IMR-90 (cell line): ENCODE measurements at regions not wholly inside any gene's neighbourhood (a gene's known extent, or its start where the extent isn't known, plus 50 kb on each side); places are given as distances from the start of the nearest gene placed in this dataset.
A peak's percentile ranks its signal among the peaks of the same experiment; 100 is the strongest.

Experiments used
- ATAC-seq: fragments of 200-7000 bp; cut with Tn5 transposase; 2 replicates; pipeline ENCODE4 v1.9.1; 2020; ENCODE audit warnings: low read depth, mild to moderate bottlenecking, moderate library complexity
- BruUV-seq: library from RNA; stranded (reverse); fragments of 400-500 nt; replicated peaks from 2 replicates; lab custom pipeline; 2021; lab: Mats Ljungman, UMichigan
- CTCF ChIA-PET: fragments of 300-600 bp; formaldehyde crosslinking; extraction: SDS; loops from one replicate; lab custom pipeline; 2021; ENCODE audit warnings: antibody characterized with exemption; lab: Yijun Ruan, JAX
- POLR2A ChIA-PET: fragments of 300-600 bp; sonication (Branson Sonifier 250); formaldehyde crosslinking; loops from one replicate; lab custom pipeline; 2022; ENCODE audit warnings: antibody characterized with exemption; ENCODE audit not compliant: unreplicated experiment; lab: Charles Lee
- DNase-seq: peaks from one replicate; pipeline ENCODE4 v3.0.0; 2013
- H2AFZ ChIP-seq: replicated peaks from 2 replicates; pipeline ENCODE3; 2013; ENCODE audit warnings: low read length, mild to moderate bottlenecking; ENCODE audit not compliant: poor library complexity
- H2AK5ac ChIP-seq: 2 replicates; pipeline ENCODE4 v1.6.1; 2013; ENCODE audit warnings: low read depth, low read length, inconsistent platforms
- H2AK9ac ChIP-seq: replicated peaks from 2 replicates; pipeline ENCODE3; 2013; ENCODE audit warnings: mild to moderate bottlenecking, low read depth, low read length, moderate library complexity; ENCODE audit not compliant: poor library complexity
- H2BK120ac ChIP-seq: 2 replicates; pipeline ENCODE4 v1.6.1; 2013; ENCODE audit warnings: low read depth, low read length, inconsistent platforms
- H2BK15ac ChIP-seq: 3 replicates; pipeline ENCODE4 v1.6.1; 2013; ENCODE audit warnings: low read depth, low read length, inconsistent platforms
- H2BK20ac ChIP-seq: 2 replicates; pipeline ENCODE4 v1.6.1; 2013; ENCODE audit warnings: low read depth, mild to moderate bottlenecking, inconsistent platforms, low read length, moderate library complexity
- H2BK5ac ChIP-seq: 2 replicates; pipeline ENCODE4 v1.6.1; 2013; ENCODE audit warnings: mild to moderate bottlenecking, low read depth, low read length, inconsistent platforms; ENCODE audit not compliant: poor library complexity, severe bottlenecking
- H3K14ac ChIP-seq: replicated peaks from 2 replicates; pipeline ENCODE4 v1.6.1; 2013; ENCODE audit warnings: low read depth, low read length, inconsistent platforms
- H3K18ac ChIP-seq: 2 replicates; pipeline ENCODE4 v1.6.1; 2013; ENCODE audit warnings: low read depth, low read length, control low read depth
- H3K23ac ChIP-seq: 2 replicates; pipeline ENCODE4 v1.6.1; 2013; ENCODE audit warnings: low read depth, low read length, inconsistent platforms
- H3K27ac ChIP-seq: 2 replicates; pipeline ENCODE4 v1.5.1; 2013; ENCODE audit warnings: mild to moderate bottlenecking, control low read depth, low read length; ENCODE audit not compliant: insufficient read depth
- H3K27me3 ChIP-seq: 2 replicates; pipeline ENCODE4 v1.6.1; 2013; ENCODE audit warnings: low read length; ENCODE audit not compliant: control insufficient read depth, insufficient read depth
- H3K36me3 ChIP-seq: 2 replicates; pipeline ENCODE4 v1.6.1; 2013; ENCODE audit warnings: low read length, mixed read lengths; ENCODE audit not compliant: control insufficient read depth, insufficient read depth
- H3K4ac ChIP-seq: 2 replicates; pipeline ENCODE4 v1.6.1; 2013; ENCODE audit warnings: low read depth, low read length, inconsistent platforms
- H3K4me1 ChIP-seq: 2 replicates; pipeline ENCODE4 v1.6.1; 2013; ENCODE audit warnings: low read length, mixed read lengths; ENCODE audit not compliant: control insufficient read depth, insufficient read depth
- H3K4me2 ChIP-seq: 2 replicates; pipeline ENCODE4 v1.6.1; 2013; ENCODE audit warnings: low read depth, mild to moderate bottlenecking, control low read depth, low read length, moderate library complexity
- H3K4me3 ChIP-seq: 2 replicates; pipeline ENCODE4 v1.5.1; 2013; ENCODE audit warnings: low read depth, mild to moderate bottlenecking, control low read depth, low read length, moderate library complexity; ENCODE audit not compliant: insufficient read depth
- H3K56ac ChIP-seq: 2 replicates; pipeline ENCODE4 v1.6.1; 2013; ENCODE audit warnings: low read length, inconsistent platforms; ENCODE audit not compliant: insufficient read depth; ENCODE audit errors: extremely low read depth
- H3K79me1 ChIP-seq, 2 experiments: 2 replicates each; pipeline ENCODE4 v1.6.1; 2013; ENCODE audit warnings: low read length in 2 of 2, inconsistent platforms in 1 of 2, low read depth in 1 of 2
- H3K9ac ChIP-seq: 2 replicates; pipeline ENCODE4 v1.6.1; 2013; ENCODE audit warnings: low read depth, low read length, control low read depth
- H3K9me1 ChIP-seq: 2 replicates; pipeline ENCODE4 v1.6.1; 2013; ENCODE audit warnings: low read length, inconsistent platforms; ENCODE audit not compliant: insufficient read depth
- H3K9me3 ChIP-seq: 2 replicates; pipeline ENCODE4 v1.6.1; 2013; ENCODE audit warnings: low read length; ENCODE audit not compliant: control insufficient read depth, insufficient read depth
- H4K20me1 ChIP-seq: 2 replicates; pipeline ENCODE4 v1.6.1; 2013; ENCODE audit warnings: low read length, inconsistent platforms; ENCODE audit not compliant: insufficient read depth
- H4K5ac ChIP-seq: 2 replicates; pipeline ENCODE4 v1.6.1; 2013; ENCODE audit warnings: mild to moderate bottlenecking, low read depth, low read length, control low read depth
- H4K8ac ChIP-seq, 2 experiments: 2 replicates each; pipeline ENCODE4 v1.6.1; 2013; ENCODE audit warnings: low read depth in 2 of 2, low read length in 2 of 2, control low read depth in 1 of 2, inconsistent platforms in 1 of 2
- H4K91ac ChIP-seq: 2 replicates; pipeline ENCODE4 v1.6.1; 2013; ENCODE audit warnings: low read depth, low read length, inconsistent platforms; ENCODE audit not compliant: insufficient read depth
- BHLHE40 ChIP-seq: fragments of 150-350 bp; IDR thresholded peaks from 2 replicates; pipeline ENCODE4 v1.6.1; 2016; ENCODE audit warnings: mild to moderate bottlenecking, low read depth, low read length
- CTCF ChIP-seq: conservative IDR thresholded peaks from 2 replicates; pipeline ENCODE4 v1.5.1; 2012; ENCODE audit warnings: mild to moderate bottlenecking, low read depth, low read length, improper control_type of control experiment
- ELK1 ChIP-seq: fragments of 150-350 bp; IDR thresholded peaks from 2 replicates; pipeline ENCODE4 v1.6.1; 2016; ENCODE audit warnings: low read depth, mild to moderate bottlenecking, low read length, moderate library complexity, borderline replicate concordance
- MAZ ChIP-seq: IDR thresholded peaks from 2 replicates; pipeline ENCODE4 v1.6.1; 2012; ENCODE audit warnings: low read depth, mild to moderate bottlenecking, low read length, improper control_type of control experiment, moderate library complexity, borderline replicate concordance
- MXI1 ChIP-seq: IDR thresholded peaks from 2 replicates; pipeline ENCODE4 v1.6.1; 2012; ENCODE audit warnings: low read depth, mild to moderate bottlenecking, low read length, moderate library complexity, borderline replicate concordance
- RCOR1 ChIP-seq: IDR thresholded peaks from 2 replicates; pipeline ENCODE4 v1.6.1; 2012; ENCODE audit warnings: mild to moderate bottlenecking, low read length, improper control_type of control experiment; ENCODE audit not compliant: insufficient replicate concordance
- SMC3 ChIP-seq: fragments of 150-350 bp; IDR thresholded peaks from 2 replicates; pipeline ENCODE4 v1.6.1; 2016; ENCODE audit warnings: low read depth, mild to moderate bottlenecking, antibody characterized with exemption, low read length, moderate library complexity
- dilution Hi-C: fragments of 300-500 bp; cut with HindIII; formaldehyde crosslinking; loops from one replicate; pipeline ENCODE4 v1.14.3; 2018; ENCODE audit warnings: low sequenced_read_pairs; ENCODE audit not compliant: unreplicated experiment
- in situ Hi-C: fragments of 300-500 bp; cut with MboI; formaldehyde crosslinking; loops from 3 replicates; pipeline ENCODE4 v1.14.3; 2019; ENCODE audit warnings: low sequenced_read_pairs, inconsistent platforms, mixed read lengths
- intact Hi-C: fragments of 100-400 bp; cut with micrococcal nuclease; formaldehyde crosslinking; loops from 2 replicates; pipeline ENCODE4 v1.10.0; 2022

DNA sequence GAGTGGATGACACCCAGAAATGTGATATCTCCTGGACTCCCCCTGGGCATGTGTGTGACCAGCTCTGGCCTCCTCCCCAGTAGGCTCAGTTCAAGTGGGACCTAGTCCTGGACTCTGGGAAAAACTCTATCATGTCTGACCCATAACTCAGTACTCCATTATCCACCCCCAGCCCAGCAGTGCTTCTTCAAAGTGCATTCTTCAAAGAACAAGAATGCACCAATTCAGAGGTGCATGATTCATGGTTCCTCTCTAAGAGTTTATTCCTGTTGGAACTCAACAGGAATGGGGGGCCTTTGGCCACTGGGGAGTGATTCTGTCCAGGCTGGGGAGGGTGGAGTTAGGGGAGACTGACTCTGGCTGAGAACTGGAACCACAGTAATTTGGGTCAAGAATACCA, 173.6 kb upstream of the CXCL12 start:
- H2BK120ac ChIP-seq = no peak overlapping the region
- H4K5ac ChIP-seq = no peak overlapping the region
- H3K23ac ChIP-seq = no peak overlapping the region
- ChIA-PET CTCF (no interaction called here), POLR2A (no interaction called here)
- no peak overlapping the region for H2BK15ac ChIP-seq
- H3K27me3 ChIP-seq = peaks cover 10% of the 10 kb centered on the region
- H3K4me2 ChIP-seq = no peak overlapping the region
- DNase-seq = peak; percentile 18
- no peak overlapping the region for H3K4ac ChIP-seq
- H3K18ac ChIP-seq = no peak overlapping the region
- no peak overlapping the region for H3K4me3 ChIP-seq
- no peaks in the 10 kb centered on the region for H3K4me1 ChIP-seq
- dilution Hi-C loops = no loop called here
- H2AK9ac ChIP-seq = no peak overlapping the region
- in situ Hi-C loops = no loop called here
- no peak overlapping the region for H3K14ac ChIP-seq
- intact Hi-C loops = no loop called here
- peak; percentile 49; the same call in 1 of the 2 replicates for ATAC-seq
- no peaks in the 10 kb centered on the region for H3K36me3 ChIP-seq
- TF ChIP-seq BHLHE40 (no peak), ELK1 (no peak), MXI1 (no peak), MAZ (no peak), SMC3 (no peak), CTCF (no peak), RCOR1 (no peak)
- H2BK5ac ChIP-seq = no peak overlapping the region
- no peak overlapping the region for H4K91ac ChIP-seq
- no peaks in the 10 kb centered on the region for H3K9me3 ChIP-seq
- H2AFZ ChIP-seq = no peak overlapping the region
- no peaks in the 10 kb centered on the region for H4K20me1 ChIP-seq
- H3K79me1 ChIP-seq = no peaks in the 10 kb centered on the region
- no peak overlapping the region for H3K9ac ChIP-seq
- H3K56ac ChIP-seq = no peak overlapping the region
- no peak overlapping the region for H2AK5ac ChIP-seq
- no peaks in the 10 kb centered on the region for H3K9me1 ChIP-seq
- H2BK20ac ChIP-seq = no peak overlapping the region
- H3K27ac ChIP-seq = no peak overlapping the region
- BruUV-seq = no TSS peak
- H4K8ac ChIP-seq = no peak overlapping the region
